H1 (cell line): ENCODE measurements at regions not wholly inside any gene's neighbourhood (a gene's known extent, or its start where the extent isn't known, plus 50 kb on each side); places are given as distances from the start of the nearest gene placed in this dataset.

Source experiments
- CTCF ChIA-PET: fragments of 300-600 bp; sonication (Branson Sonifier 250); formaldehyde crosslinking; loops from one replicate; lab custom pipeline; 2021; ENCODE audit not compliant: partially characterized antibody; lab: Charles Lee
- POLR2A ChIA-PET: fragments of 300-600 bp; sonication (Branson Sonifier 250); formaldehyde crosslinking; loops from one replicate; lab custom pipeline; 2021; ENCODE audit warnings: inconsistent platforms; ENCODE audit not compliant: partially characterized antibody; lab: Charles Lee
- DNase-seq, 2 experiments: peaks; one replicate each; pipeline versions ENCODE4 v3.0.0 to v3.0.0-alpha.2; 2010 to 2022; ENCODE audit warnings: low spot score in 2 of 2, low read depth in 1 of 2, mixed read lengths in 1 of 2
- FAIRE-seq: peaks from 2 replicates; lab custom pipeline; 2011; peaks lifted over from hg19 to GRCh38; lab: Jason Lieb, UNC
- H2AFZ ChIP-seq: 2 replicates; pipeline ENCODE4 v1.8.1; 2012; ENCODE audit warnings: low read length, inconsistent platforms
- H2AK5ac ChIP-seq: 2 replicates; pipeline ENCODE4 v1.6.1; 2013; ENCODE audit warnings: low read depth, low read length
- H2BK120ac ChIP-seq: replicated peaks from 2 replicates; pipeline ENCODE3; 2013; ENCODE audit warnings: low read depth, low read length, inconsistent platforms
- H2BK12ac ChIP-seq: 2 replicates; pipeline ENCODE4 v1.6.1; 2013; ENCODE audit warnings: low read depth, low read length
- H2BK15ac ChIP-seq: 2 replicates; pipeline ENCODE4 v1.6.1; 2013; ENCODE audit warnings: low read length
- H2BK20ac ChIP-seq: 2 replicates; pipeline ENCODE4 v1.6.1; 2013; ENCODE audit warnings: low read length
- H2BK5ac ChIP-seq: 2 replicates; pipeline ENCODE4 v1.6.1; 2013; ENCODE audit warnings: low read depth, low read length
- H3K14ac ChIP-seq: 2 replicates; pipeline ENCODE4 v1.6.1; 2013; ENCODE audit warnings: inconsistent platforms; ENCODE audit not compliant: insufficient read length
- H3K18ac ChIP-seq: 2 replicates; pipeline ENCODE4 v1.6.1; 2013; ENCODE audit warnings: low read length; ENCODE audit errors: extremely low read depth
- H3K23ac ChIP-seq: 2 replicates; pipeline ENCODE4 v1.6.1; 2013; ENCODE audit warnings: inconsistent platforms; ENCODE audit not compliant: insufficient read length
- H3K23me2 ChIP-seq: 2 replicates; pipeline ENCODE4 v1.6.1; 2013; ENCODE audit warnings: low read depth, low read length
- H3K27ac ChIP-seq: 2 replicates; pipeline ENCODE4 v1.6.1; 2011; ENCODE audit warnings: low read depth, low read length, inconsistent platforms
- H3K27me3 ChIP-seq, 4 experiments: replicated peaks in 1 of 4; 1 replicate in 1 of 4; 2 replicates in 3 of 4; pipeline versions ENCODE4 v1.6.1 to v1.8.1; 2011 to 2013; ENCODE audit warnings: low read length in 3 of 4, mild to moderate bottlenecking in 3 of 4, inconsistent platforms in 2 of 4, mixed read lengths in 2 of 4, moderate library complexity in 1 of 4; ENCODE audit not compliant: control insufficient read depth in 3 of 4, insufficient read depth in 3 of 4; ENCODE audit errors: extremely low read depth in 1 of 4
- H3K36me3 ChIP-seq, 4 experiments: 2 replicates each; pipeline versions ENCODE4 v1.6.1 to v1.8.1; 2011 to 2013; ENCODE audit warnings: mild to moderate bottlenecking in 4 of 4, low read length in 3 of 4, moderate library complexity in 2 of 4, control low read depth in 1 of 4, inconsistent platforms in 1 of 4; ENCODE audit not compliant: insufficient read depth in 4 of 4, control insufficient read depth in 2 of 4
- H3K4ac ChIP-seq: replicated peaks from 2 replicates; pipeline ENCODE3; 2013; ENCODE audit warnings: low read length, low read depth, mixed read lengths, inconsistent platforms; ENCODE audit not compliant: insufficient read length
- H3K4me1 ChIP-seq, 4 experiments: replicated peaks in 1 of 4; 1 replicate in 1 of 4; 2 replicates in 3 of 4; pipeline versions ENCODE4 v1.6.1 to v1.8.1; 2011 to 2013; ENCODE audit warnings: low read length in 3 of 4, inconsistent platforms in 2 of 4, mixed read lengths in 1 of 4; ENCODE audit not compliant: insufficient read depth in 4 of 4, control insufficient read depth in 3 of 4
- H3K4me2 ChIP-seq, 2 experiments: 2 replicates each; pipeline versions ENCODE4 v1.6.1 to v1.8.1; 2011 to 2013; ENCODE audit warnings: low read depth in 2 of 2, low read length in 2 of 2, control low read depth in 1 of 2, inconsistent platforms in 1 of 2, mild to moderate bottlenecking in 1 of 2; ENCODE audit not compliant: insufficient read depth in 1 of 2
- H3K4me3 ChIP-seq, 4 experiments: fragments of 200-600, 300-600 bp in 1 of 4; sonication (generic), shearing (Covaris generic), sonication (Bioruptor Twin) in 1 of 4; 2 replicates each; pipeline versions ENCODE4 v1.5.1 to v1.8.1; 2011 to 2016; ENCODE audit warnings: low read length in 4 of 4, low read depth in 3 of 4, control low read depth in 2 of 4, inconsistent platforms in 2 of 4, mild to moderate bottlenecking in 2 of 4, mixed read lengths in 1 of 4, moderate library complexity in 1 of 4; ENCODE audit not compliant: insufficient read depth in 2 of 4; ENCODE audit errors: extremely low read depth in 1 of 4
- H3K56ac ChIP-seq: replicated peaks from 2 replicates; pipeline ENCODE3; 2013; ENCODE audit warnings: low read depth, mild to moderate bottlenecking, mixed read lengths, low read length, inconsistent platforms; ENCODE audit not compliant: insufficient read length
- H3K79me1 ChIP-seq: 2 replicates; pipeline ENCODE4 v1.6.1; 2013; ENCODE audit warnings: low read depth, low read length, control low read depth
- H3K79me2 ChIP-seq, 2 experiments: 2 replicates each; pipeline versions ENCODE4 v1.6.1 to v1.8.1; 2012 to 2013; ENCODE audit warnings: low read length in 2 of 2, mild to moderate bottlenecking in 2 of 2, inconsistent platforms in 1 of 2; ENCODE audit not compliant: insufficient read depth in 2 of 2, control insufficient read depth in 1 of 2
- H3K9ac ChIP-seq, 4 experiments: replicated peaks in 1 of 4; 1 replicate in 1 of 4; 2 replicates in 3 of 4; pipeline versions ENCODE4 v1.6.1 to v1.8.1; 2011 to 2013; ENCODE audit warnings: low read depth in 3 of 4, low read length in 3 of 4, control low read depth in 2 of 4, mild to moderate bottlenecking in 2 of 4, moderate library complexity in 2 of 4, inconsistent platforms in 1 of 4; ENCODE audit errors: extremely low read depth in 1 of 4
- H3K9me3 ChIP-seq, 2 experiments: 2 replicates each; pipeline versions ENCODE4 v1.6.1 to v1.8.1; 2012 to 2013; ENCODE audit warnings: mild to moderate bottlenecking in 2 of 2, moderate library complexity in 2 of 2, control low read depth in 1 of 2, inconsistent platforms in 1 of 2, low read depth in 1 of 2, low read length in 1 of 2, mixed read lengths in 1 of 2; ENCODE audit not compliant: insufficient read depth in 2 of 2
- H4K20me1 ChIP-seq, 2 experiments: replicated peaks in 1 of 2; 2 replicates each; pipeline versions ENCODE3 to v1.8.1; 2011 to 2013; ENCODE audit warnings: inconsistent platforms in 2 of 2, low read length in 2 of 2, mild to moderate bottlenecking in 1 of 2; ENCODE audit not compliant: insufficient read depth in 2 of 2, control insufficient read depth in 1 of 2
- H4K5ac ChIP-seq: 2 replicates; pipeline ENCODE4 v1.6.1; 2013; ENCODE audit warnings: low read length, low read depth, mixed read lengths, inconsistent platforms; ENCODE audit not compliant: insufficient read length
- H4K8ac ChIP-seq: 2 replicates; pipeline ENCODE4 v1.8.0; 2013; ENCODE audit warnings: mild to moderate bottlenecking, moderate library complexity, low read length, inconsistent platforms; ENCODE audit not compliant: insufficient read depth; ENCODE audit errors: extremely low read depth
- H4K91ac ChIP-seq: replicated peaks from 2 replicates; pipeline ENCODE3; 2013; ENCODE audit warnings: low read length, mixed read lengths, inconsistent platforms; ENCODE audit not compliant: insufficient read length
- CBX5 ChIP-seq: fragments of 300-800, 300-1000 bp; sonication (generic); IDR thresholded peaks from 2 replicates; pipeline ENCODE4 v1.7.1; 2016; ENCODE audit warnings: antibody characterized with exemption, low read length, low read depth
- EGR1 ChIP-seq: IDR thresholded peaks from 2 replicates; pipeline ENCODE4 v1.6.1; 2011; ENCODE audit warnings: low read depth, low read length, borderline replicate concordance
- GABPA ChIP-seq: IDR thresholded peaks from 2 replicates; pipeline ENCODE4 v1.6.1; 2011; ENCODE audit warnings: mild to moderate bottlenecking, low read length, moderate library complexity, borderline replicate concordance; ENCODE audit not compliant: insufficient read depth
- POU5F1 ChIP-seq: IDR thresholded peaks from 2 replicates; pipeline ENCODE4 v1.6.1; 2011; ENCODE audit warnings: low read depth, mild to moderate bottlenecking, low read length, moderate library complexity
- SUZ12 ChIP-seq: fragments of 200-600 bp; sonication (generic); IDR thresholded peaks from 2 replicates; pipeline ENCODE4 v1.6.1; 2012; ENCODE audit warnings: mild to moderate bottlenecking, inconsistent platforms, low read length, moderate library complexity, mixed read lengths
- WGBS, 2 experiments: shearing (Covaris generic) in 1 of 2; methylation state at CpG; one replicate each; pipeline versions ENCODE4 v1.1.6 to v1.1.7; 2013 to 2015; ENCODE audit warnings: low lambda C conversion rate in 2 of 2, mixed read lengths in 2 of 2, inconsistent platforms in 1 of 2, low coverage in 1 of 2, missing lambda C conversion rate in 1 of 2; ENCODE audit not compliant: insufficient replicate concordance in 2 of 2, insufficient coverage in 1 of 2, insufficient read length in 1 of 2; ENCODE audit errors: extremely low coverage in 1 of 2, missing lambda C conversion rate in 1 of 2; 5-methylcytosine and 5-hydroxymethylcytosine counted together

- no peak for DNase-seq
- Histone ChIP-seq H2AK5ac (no peak overlapping the region), H4K20me1 (no peaks in the 10 kb centered on the region), H3K9me3 (no peaks in the 10 kb centered on the region), H3K9ac (no peak overlapping the region), H3K4ac (no peak overlapping the region), H3K56ac (no peak overlapping the region), H2BK120ac (no peak overlapping the region), H3K23me2 (no peaks in the 10 kb centered on the region), H3K14ac (no peak overlapping the region), H4K91ac (no peak overlapping the region), H4K5ac (no peak overlapping the region), H2BK5ac (no peak overlapping the region), H2BK12ac (no peak overlapping the region), H3K79me2 (no peaks in the 10 kb centered on the region), H3K27ac (no peak overlapping the region), H2AFZ (no peak overlapping the region), H3K18ac (no peak overlapping the region), H2BK20ac (no peak overlapping the region), H3K4me1 (no peaks in the 10 kb centered on the region), H3K79me1 (no peaks in the 10 kb centered on the region), H3K27me3 (no peaks in the 10 kb centered on the region), H4K8ac (no peak overlapping the region), H3K4me3 (no peak overlapping the region), H3K4me2 (no peak overlapping the region), H3K23ac (no peak overlapping the region), H2BK15ac (no peak overlapping the region), H3K36me3 (no peaks in the 10 kb centered on the region)
- WGBS, 2 experiments, result 85% methylated on average over 3 of the region's 3 CpGs; no CpG with 5 or more reads in 1 of the 2 experiments
- TF ChIP-seq GABPA (no peak), CBX5 (no peak), POU5F1 (no peak), EGR1 (no peak), SUZ12 (no peak)
- ChIA-PET POLR2A (no interaction called here), CTCF (no interaction called here)
- no peak for FAIRE-seq
Measured at GRCh38 chr3:106191913-106192312, 323.1 kb upstream of the CBLB start.
